ENCODE measurements at regions not wholly inside any gene's neighbourhood (a gene's known extent, or its start where the extent isn't known, plus 50 kb on each side); places are given as distances from the start of the nearest gene placed in this dataset.

GRCh38 chr11:119790476-119790875, 61.5 kb upstream of the NECTIN1 start:
- no peak for DNase-seq

- DNase-seq: no peak
These were observed 60.9 kb upstream of the NECTIN1 start for GRCh38 chr11:119789766-119790407.

- DNase-seq: no peak
These were observed 60.0 kb upstream of the NECTIN1 start for GRCh38 chr11:119788911-119789560.

GRCh38 chr11:119788096-119788883, 59.3 kb upstream of the NECTIN1 start:
- DNase-seq: no peak

- DNase-seq: no peak
These were observed 58.1 kb upstream of the NECTIN1 start for GRCh38 chr11:119787074-119787461.

- DNase-seq: no peak
These were observed 57.6 kb upstream of the NECTIN1 start for GRCh38 chr11:119786431-119787073.

- no peak for DNase-seq
These were observed 56.1 kb upstream of the NECTIN1 start for GRCh38 chr11:119785131-119785530.

GRCh38 chr11:119784421-119784820, 55.4 kb upstream of the NECTIN1 start:
- DNase-seq: no peak

GRCh38 chr11:119783466-119784400, 54.7 kb upstream of the NECTIN1 start:
- DNase-seq: no peak

- no peak for DNase-seq
These were observed 53.7 kb upstream of the NECTIN1 start for GRCh38 chr11:119782739-119783072.

GRCh38 chr11:119782006-119782738, 53.2 kb upstream of the NECTIN1 start:
- DNase-seq: peak in 1 of 2 experiments; percentile 50

GRCh38 chr11:119780222-119780953, 51.4 kb upstream of the NECTIN1 start:
- DNase-seq: no peak

- no peak for DNase-seq
These were observed 50.4 kb upstream of the NECTIN1 start for GRCh38 chr11:119779195-119780071.

Data from NCI-H526 (cell line).